ENCODE measurements at regions not wholly inside any gene's neighbourhood (a gene's known extent, or its start where the extent isn't known, plus 50 kb on each side); places are given as distances from the start of the nearest gene placed in this dataset.

GRCh38 chr4:27187786-27188185, 327.1 kb downstream of the STIM2 start:
- no peak for DNase-seq

DNA sequence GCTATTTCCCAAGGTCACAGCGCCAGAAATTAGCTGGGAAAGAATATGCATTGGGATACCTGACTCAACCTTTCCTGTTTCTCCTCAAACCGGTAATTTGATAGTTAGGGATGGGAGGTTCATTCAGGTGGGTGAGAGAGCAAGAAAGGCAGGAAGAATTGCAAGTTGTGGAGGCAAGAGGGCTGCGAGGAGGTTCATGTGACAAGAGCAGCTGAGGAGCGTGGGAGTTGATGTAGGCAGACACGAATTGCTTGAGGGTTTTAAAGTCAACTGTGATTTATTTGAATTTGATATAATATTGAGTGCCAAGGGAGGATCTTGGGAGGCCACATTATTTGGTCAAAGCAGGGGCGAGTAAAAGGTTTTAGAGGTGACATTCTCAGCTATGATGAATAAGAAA, 329.0 kb downstream of the STIM2 start:
- no peak for DNase-seq

DNA sequence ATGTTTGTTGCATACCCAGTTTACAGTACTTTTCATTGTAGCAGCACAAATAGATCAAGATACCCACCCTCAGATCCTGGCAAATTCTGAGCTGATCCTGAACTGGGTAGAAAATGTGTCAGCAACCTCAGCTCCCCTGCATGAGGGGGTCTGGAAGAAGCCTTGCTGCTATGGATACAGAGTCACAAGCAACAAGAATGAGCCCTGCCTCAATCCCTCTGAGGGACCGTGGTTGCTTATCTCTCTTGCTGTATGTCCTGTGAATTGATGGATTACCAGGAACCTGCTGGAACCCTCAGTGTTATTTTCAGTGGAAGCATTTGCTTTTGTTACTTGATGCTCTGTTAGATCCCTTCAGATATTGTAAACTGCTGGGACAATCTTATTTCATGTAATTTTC, 331.0 kb downstream of the STIM2 start:
- DNase-seq, result no peak

GRCh38 chr4:27194599-27195176, 334.0 kb downstream of the STIM2 start:
- no peak for DNase-seq

GRCh38 chr4:27198246-27198645, 337.6 kb downstream of the STIM2 start:
- no peak for DNase-seq

DNA sequence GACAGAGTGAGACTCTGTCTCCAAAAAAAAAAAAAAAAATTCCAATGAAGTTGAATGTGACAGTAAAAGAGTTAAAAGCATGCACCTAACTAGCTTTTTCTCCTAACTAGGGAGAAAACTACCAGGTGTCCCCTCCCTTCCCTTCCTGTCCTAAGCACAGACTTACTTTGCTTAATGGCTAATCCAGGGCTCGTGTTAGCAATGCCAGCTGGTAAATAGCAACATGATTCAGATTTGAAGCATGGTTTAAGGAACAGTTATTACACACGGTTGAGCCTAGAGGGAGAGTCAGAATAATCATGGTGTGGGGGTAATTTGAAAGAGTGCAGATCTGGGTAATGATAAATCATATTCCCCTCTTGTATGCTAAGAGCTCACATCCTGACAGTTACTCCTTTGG, 338.3 kb downstream of the STIM2 start:
- no peak for DNase-seq

DNA sequence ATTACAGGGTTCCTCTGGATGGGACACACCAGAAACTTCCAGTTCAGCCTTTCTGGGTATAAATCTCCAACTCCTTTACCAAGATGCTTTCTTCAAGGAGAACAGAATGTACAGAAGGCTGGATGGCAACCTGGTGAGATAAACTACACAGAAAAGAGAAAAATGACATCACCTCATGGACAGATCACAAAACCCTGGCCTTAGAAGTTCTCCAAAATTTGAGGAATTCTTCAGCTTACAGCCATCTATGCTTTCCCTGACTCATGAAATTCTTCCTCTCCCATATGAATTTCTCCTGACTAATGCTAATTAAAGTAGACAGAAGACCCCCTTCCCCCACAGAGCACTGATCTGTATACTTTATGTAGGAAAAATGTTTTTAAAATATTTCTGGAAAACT, 345.4 kb downstream of the STIM2 start:
- no peak for DNase-seq

- no peak for DNase-seq
Measured at GRCh38 chr4:27210956-27211355, 350.3 kb downstream of the STIM2 start.

DNA sequence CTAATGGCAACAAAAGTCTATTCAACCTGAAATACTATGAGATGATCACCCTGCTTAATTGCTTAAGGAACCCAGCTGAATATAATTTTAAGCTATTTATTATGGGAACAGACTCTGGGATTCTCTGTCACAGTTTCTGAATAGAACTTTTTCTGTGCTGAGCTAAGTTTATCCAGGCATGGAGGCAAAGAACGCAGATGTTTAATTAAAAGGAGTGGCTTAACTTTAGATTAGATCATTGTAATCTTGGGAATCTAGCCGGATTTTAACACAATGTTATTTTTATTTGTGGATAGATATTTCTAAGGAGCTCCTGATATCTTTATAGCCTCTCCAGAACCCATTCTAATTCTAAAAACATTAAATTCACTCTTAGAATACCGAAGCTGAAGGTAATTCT, 353.4 kb downstream of the STIM2 start:
- DNase-seq, result no peak

DNA sequence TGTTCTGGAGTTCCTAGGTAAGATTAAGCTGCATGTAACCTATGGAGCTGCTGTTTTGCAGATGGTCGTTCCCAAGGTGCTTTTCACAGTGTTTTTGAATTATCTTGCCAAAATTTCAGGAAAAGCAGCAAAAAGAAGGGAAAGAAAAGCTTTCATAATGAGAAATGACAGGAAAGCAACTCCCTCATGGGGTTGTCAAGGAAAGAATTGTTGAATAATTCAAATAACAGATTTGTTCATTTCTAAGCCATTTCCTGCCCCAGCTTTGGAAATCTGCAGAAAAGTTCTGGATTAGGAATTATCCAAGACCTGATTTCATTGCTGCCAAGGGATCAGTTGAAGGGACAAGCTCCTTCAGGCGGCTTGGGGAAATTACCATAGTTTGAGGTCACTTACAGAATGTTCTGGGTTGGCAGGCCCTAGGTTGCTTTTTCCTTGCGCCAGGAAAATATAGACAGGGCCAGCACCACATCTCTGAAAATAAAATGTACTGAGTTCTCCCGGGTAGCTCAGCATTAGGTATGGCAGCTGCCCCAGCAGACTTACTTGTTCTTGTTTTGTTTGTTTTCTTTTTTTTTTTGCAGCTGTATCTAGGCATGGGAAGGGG, 354.7 kb downstream of the STIM2 start:
- DNase-seq, result no peak

- no peak for DNase-seq
Measured at GRCh38 chr4:27217261-27217769, 356.7 kb downstream of the STIM2 start.

DNA sequence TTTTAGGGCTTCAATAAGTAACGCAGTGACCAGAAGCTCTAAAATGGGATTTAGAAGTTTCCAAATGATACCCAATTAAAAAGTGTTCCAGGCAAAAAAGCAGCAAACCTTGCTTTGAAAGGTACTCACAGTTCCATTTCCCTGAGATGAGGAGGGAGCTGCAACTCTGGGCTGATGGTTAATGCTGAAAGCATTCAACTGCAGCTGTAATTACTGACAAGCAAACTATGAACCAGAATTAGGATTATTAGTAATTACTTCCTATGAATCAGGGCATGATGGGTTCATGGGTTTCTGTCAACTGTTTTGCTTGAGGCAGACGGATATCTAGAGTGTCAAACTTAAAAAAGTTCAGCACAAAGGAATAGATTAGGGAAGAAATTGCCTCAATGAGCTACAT, 357.4 kb downstream of the STIM2 start:
- DNase-seq, result no peak

DNA sequence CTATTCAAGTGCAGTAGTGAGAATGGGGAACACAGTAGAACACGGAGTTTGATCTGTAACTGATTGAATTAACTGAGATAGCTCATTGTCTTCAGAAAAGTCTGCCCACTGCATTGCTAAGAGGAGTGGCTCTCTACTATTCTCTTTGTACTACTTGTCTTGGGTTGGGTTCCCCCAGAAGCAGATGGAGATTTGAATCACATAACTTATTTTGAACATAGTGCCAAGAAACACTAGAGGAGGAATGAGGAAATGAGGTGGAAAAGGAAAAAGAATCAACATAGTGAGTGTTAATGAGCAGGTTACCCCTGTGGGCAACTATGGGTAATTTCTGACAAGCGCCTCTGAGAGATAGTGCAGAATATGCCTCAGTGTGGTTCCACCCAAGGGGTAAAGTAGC, 362.7 kb downstream of the STIM2 start:
- DNase-seq, result no peak

GRCh38 chr4:27233531-27233930, 372.9 kb downstream of the STIM2 start:
- no peak for DNase-seq

- DNase-seq, result no peak
Measured at GRCh38 chr4:27234306-27234899, 373.8 kb downstream of the STIM2 start.

- no peak for DNase-seq
Measured at GRCh38 chr4:27239641-27240040, 379.0 kb downstream of the STIM2 start.

- no peak for DNase-seq
Measured at GRCh38 chr4:27242217-27242616, 381.6 kb downstream of the STIM2 start.

GRCh38 chr4:27245216-27245615, 384.6 kb downstream of the STIM2 start:
- no peak for DNase-seq

- DNase-seq, result no peak
Measured at GRCh38 chr4:27248829-27249228, 388.2 kb downstream of the STIM2 start.

GRCh38 chr4:27251771-27252170, 391.1 kb downstream of the STIM2 start:
- DNase-seq, result no peak

DNA sequence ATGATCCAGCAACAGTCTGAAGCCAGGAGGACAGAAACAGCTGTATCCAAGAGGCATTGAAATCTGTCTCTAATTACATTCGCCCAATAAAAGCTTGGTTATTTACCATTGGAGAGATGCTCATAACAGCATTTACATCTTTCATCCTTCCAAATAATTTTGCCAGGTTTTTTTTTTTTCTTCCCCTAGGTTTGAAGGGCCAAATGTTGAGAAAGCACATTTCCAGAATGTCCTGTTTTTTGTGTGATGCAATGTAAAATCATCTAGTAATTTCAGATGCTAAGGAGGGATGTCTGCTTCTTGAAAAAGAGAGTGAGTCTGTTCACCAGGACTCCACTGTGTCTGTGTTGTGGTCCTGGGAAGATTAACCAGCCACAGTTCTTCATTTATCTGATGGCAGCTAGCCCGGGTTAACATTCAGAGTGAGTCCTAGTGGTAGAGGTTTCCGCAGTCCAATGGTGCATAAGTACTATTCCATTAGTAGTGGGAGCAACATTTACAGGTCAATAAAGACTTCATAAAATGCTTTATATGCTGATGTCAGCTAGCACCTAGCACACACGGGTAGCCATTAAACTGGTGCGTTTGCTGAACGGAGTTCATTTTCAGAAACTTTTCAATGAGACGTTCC, 406.8 kb downstream of the STIM2 start:
- no peak for DNase-seq

GRCh38 chr4:27267970-27268355, 407.3 kb downstream of the STIM2 start:
- DNase-seq, result no peak

DNA sequence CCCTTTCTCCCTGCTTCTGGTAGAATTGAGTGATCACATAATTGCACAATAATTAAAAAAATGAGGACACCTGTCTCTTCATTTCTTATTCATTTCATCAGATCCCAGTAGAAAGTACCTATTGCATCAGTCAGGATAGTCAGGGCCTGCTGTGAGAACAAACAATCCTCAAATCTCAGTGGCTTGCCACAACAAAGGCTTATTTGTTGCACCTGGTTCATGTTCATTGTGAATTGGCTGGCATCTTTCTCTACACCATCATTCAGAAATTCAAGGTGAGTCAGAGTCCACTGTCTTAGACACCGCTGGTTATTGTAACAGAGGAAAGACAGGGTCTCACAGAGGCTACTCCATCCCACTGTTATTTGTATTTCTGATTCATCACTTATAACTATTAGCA, 409.8 kb downstream of the STIM2 start:
- DNase-seq, result no peak

DNA sequence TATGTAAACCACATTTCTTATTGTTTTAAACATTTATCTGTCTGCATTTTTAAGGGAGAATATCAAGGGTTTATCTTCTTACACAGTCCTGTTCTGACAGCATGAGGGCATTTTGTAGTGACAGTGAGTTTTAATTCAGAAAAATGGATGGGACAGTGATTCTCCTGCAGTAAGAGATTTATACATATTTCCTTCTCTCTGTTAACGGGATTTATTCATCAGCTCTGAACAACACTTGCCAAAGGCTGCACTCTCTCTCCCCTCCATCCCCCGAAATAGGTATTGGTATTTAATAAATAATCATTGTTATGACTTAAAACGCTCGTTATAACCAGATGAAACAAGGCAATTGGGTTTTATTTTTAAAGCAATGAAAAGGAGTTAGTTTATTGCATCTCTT, 410.9 kb downstream of the STIM2 start:
- no peak for DNase-seq

All from stimulated activated CD4-positive, alpha-beta T cell treated with anti-CD3 and anti-CD28 coated beads, Interleukin-2, amount 100 ng/mL, for 48 hours (primary cell).